Caco-2 (cell line): ENCODE measurements at regions not wholly inside any gene's neighbourhood (a gene's known extent, or its start where the extent isn't known, plus 50 kb on each side); places are given as distances from the start of the nearest gene placed in this dataset.

Experiments used
- BruUV-seq: library from RNA; stranded (reverse); fragments of 400-500 nt; replicated peaks from 2 replicates; lab custom pipeline; 2021; lab: Mats Ljungman, UMichigan
- CTCF ChIA-PET: fragments of 300-600 bp; sonication (Branson Sonifier 250); formaldehyde crosslinking; loops from one replicate; lab custom pipeline; 2022; ENCODE audit warnings: antibody characterized with exemption; lab: Charles Lee
- POLR2A ChIA-PET: fragments of 300-600 bp; sonication (Branson Sonifier 250); formaldehyde crosslinking; loops from one replicate; lab custom pipeline; 2022; ENCODE audit warnings: antibody characterized with exemption; lab: Charles Lee
- DNase-seq, 2 experiments: peaks; one replicate each; pipeline versions ENCODE4 v3.0.0 to v3.0.0-alpha.2; 2020 to 2022
- H3K27me3 ChIP-seq: replicated peaks from 2 replicates; pipeline ENCODE4 v1.6.0; 2011; ENCODE audit warnings: low read length; ENCODE audit not compliant: control insufficient read depth, insufficient read depth
- H3K36me3 ChIP-seq: 2 replicates; pipeline ENCODE4 v1.5.1; 2011; ENCODE audit warnings: low read length; ENCODE audit not compliant: control insufficient read depth, insufficient read depth
- H3K4me1 ChIP-seq: fragments of 250-450 bp; sonication (Bioruptor Pico); 2 replicates; pipeline ENCODE4 v1.5.1; 2020; ENCODE audit warnings: mild to moderate bottlenecking
- H3K4me3 ChIP-seq: 2 replicates; pipeline ENCODE4 v1.5.1; 2011; ENCODE audit warnings: low read depth, mild to moderate bottlenecking, control low read depth, low read length
- H3K9me3 ChIP-seq: fragments of 250-450 bp; sonication (Bioruptor Pico); 2 replicates; pipeline ENCODE4 v1.5.1; 2020; ENCODE audit warnings: mild to moderate bottlenecking, moderate library complexity
- H3K27ac Mint-ChIP-seq: one replicate; pipeline ENCODE4 v1.8.0; 2022; ENCODE audit warnings: mixed read lengths; ENCODE audit not compliant: unreplicated experiment
- H3K27me3 Mint-ChIP-seq: one replicate; pipeline ENCODE4 v1.8.0; 2022; ENCODE audit warnings: mixed read lengths; ENCODE audit not compliant: insufficient read depth, unreplicated experiment
- H3K36me3 Mint-ChIP-seq: one replicate; pipeline ENCODE4 v1.8.0; 2022; ENCODE audit warnings: mild to moderate bottlenecking, mixed read lengths; ENCODE audit not compliant: insufficient read depth, unreplicated experiment
- H3K4me1 Mint-ChIP-seq: one replicate; pipeline ENCODE4 v1.8.0; 2022; ENCODE audit warnings: low read depth, mixed read lengths; ENCODE audit not compliant: unreplicated experiment
- H3K4me3 Mint-ChIP-seq: one replicate; pipeline ENCODE4 v1.8.0; 2022; ENCODE audit warnings: mild to moderate bottlenecking, moderate library complexity, mixed read lengths; ENCODE audit not compliant: unreplicated experiment
- H3K9me3 Mint-ChIP-seq: one replicate; pipeline ENCODE4 v1.8.0; 2022; ENCODE audit warnings: mixed read lengths; ENCODE audit not compliant: unreplicated experiment
- CTCF ChIP-seq, 2 experiments: fragments of 200-600 bp in 1 of 2; IDR thresholded peaks; 1 replicate in 1 of 2; 2 replicates in 1 of 2; pipeline versions ENCODE4 v1.5.1 to v1.8.0; 2011 to 2022; ENCODE audit warnings: antibody characterized with exemption in 1 of 2, control low read depth in 1 of 2, inconsistent platforms in 1 of 2, low read depth in 1 of 2, low read length in 1 of 2, mild to moderate bottlenecking in 1 of 2, moderate library complexity in 1 of 2; ENCODE audit not compliant: insufficient read depth in 1 of 2, severe bottlenecking in 1 of 2, unreplicated experiment in 1 of 2
- intact Hi-C: fragments of 100-400 bp; cut with micrococcal nuclease; formaldehyde crosslinking; loops from one replicate; pipeline ENCODE4 v1.10.0; 2022; ENCODE audit not compliant: unreplicated experiment

DNA sequence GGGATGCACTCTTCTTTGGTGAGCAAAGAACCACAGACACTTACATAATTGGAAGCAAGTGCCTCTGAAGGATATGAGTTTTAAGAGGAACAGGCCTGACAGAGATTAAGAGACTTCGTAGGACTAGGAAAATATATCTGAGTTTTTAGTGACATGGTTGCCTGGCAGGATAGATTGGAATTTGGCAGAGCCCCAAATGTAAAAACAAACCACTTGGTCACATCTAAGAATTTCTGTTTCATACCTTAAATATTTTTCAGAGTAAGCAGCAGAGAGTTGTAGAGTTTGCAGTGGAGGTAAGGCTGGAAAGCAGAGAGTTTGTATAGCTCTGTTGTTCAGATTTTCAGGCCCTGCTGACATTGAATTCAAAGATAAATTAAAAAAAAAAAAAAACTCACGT lies 150.1 kb upstream of the MAGEB2 start:
- Histone ChIP-seq H3K9me3 (no peaks in the 10 kb centered on the region), H3K4me1 (no peaks in the 10 kb centered on the region), H3K4me3 (no peak overlapping the region), H3K27me3 (no peaks in the 10 kb centered on the region), H3K36me3 (no peaks in the 10 kb centered on the region)
- POLR2A ChIA-PET = no interaction called here
- no TSS peak for BruUV-seq
- H3K36me3 Mint-ChIP-seq = no peaks in the 10 kb centered on the region
- H3K27me3 Mint-ChIP-seq = no peaks in the 10 kb centered on the region
- intact Hi-C loops = no loop called here
- CTCF ChIA-PET = no interaction called here
- DNase-seq = no peak
- no peak overlapping the region for H3K4me3 Mint-ChIP-seq
- no peaks in the 10 kb centered on the region for H3K9me3 Mint-ChIP-seq
- H3K4me1 Mint-ChIP-seq = no peaks in the 10 kb centered on the region
- H3K27ac Mint-ChIP-seq = no peak overlapping the region
- TF ChIP-seq CTCF (IDR thresholded peaks at IDR 0.05; ENCODE audit: insufficient read depth in 1 of 2, low read depth in 1 of 2, low read length in 1 of 2, severe bottlenecking in 1 of 2, unreplicated experiment in 1 of 2) = no peak

DNA sequence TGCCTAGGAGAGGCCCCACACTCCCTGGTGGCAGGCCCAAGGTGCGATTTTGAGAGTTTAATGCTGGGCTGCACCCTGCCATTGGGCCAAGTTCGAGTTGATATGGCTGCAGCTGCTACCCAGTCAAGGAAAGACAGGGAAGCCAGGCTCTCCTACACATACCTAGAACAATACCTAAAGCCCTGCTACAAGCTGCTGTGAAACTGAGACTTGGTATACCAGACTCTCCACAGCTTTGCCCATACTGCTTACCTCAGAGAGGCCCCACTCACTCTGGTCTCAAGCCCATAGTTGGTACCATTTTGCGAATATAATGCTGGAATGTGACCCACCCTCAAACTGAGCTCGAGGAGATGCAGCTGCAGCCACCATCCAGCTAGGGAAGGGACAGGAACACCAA lies 147.7 kb upstream of the MAGEB2 start:
- DNase-seq = no peak
- Mint-ChIP-seq H3K27ac (no peak overlapping the region), H3K27me3 (no peaks in the 10 kb centered on the region), H3K4me1 (no peaks in the 10 kb centered on the region), H3K4me3 (no peak overlapping the region), H3K9me3 (no peaks in the 10 kb centered on the region), H3K36me3 (no peaks in the 10 kb centered on the region)
- H3K27me3 ChIP-seq = no peaks in the 10 kb centered on the region
- H3K4me3 ChIP-seq = no peak overlapping the region
- TF ChIP-seq CTCF (IDR thresholded peaks at IDR 0.05; ENCODE audit: insufficient read depth in 1 of 2, low read depth in 1 of 2, low read length in 1 of 2, severe bottlenecking in 1 of 2, unreplicated experiment in 1 of 2) = no peak
- POLR2A ChIA-PET = no interaction called here
- CTCF ChIA-PET = no interaction called here
- H3K4me1 ChIP-seq = no peaks in the 10 kb centered on the region
- BruUV-seq = no TSS peak
- no peaks in the 10 kb centered on the region for H3K36me3 ChIP-seq
- intact Hi-C loops = no loop called here
- no peaks in the 10 kb centered on the region for H3K9me3 ChIP-seq

DNA sequence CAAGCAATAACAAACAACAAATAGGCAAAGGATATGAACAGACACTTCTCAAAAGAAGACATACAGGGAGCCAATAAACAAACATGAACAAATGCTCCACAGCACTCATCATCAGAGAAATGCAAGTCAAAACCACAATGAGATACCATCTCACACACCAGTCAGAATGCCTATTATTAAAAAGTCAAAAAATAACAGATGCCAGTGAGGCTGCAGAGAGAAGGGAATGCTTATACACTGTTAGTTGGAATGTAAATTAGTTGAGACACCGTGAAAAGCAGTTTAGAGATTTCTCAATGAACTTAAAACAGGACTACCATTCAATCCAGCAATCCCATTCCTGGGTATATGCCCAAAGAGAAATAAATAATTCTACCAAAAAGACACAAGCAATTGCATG lies 129.8 kb upstream of the MAGEB2 start:
- no peaks in the 10 kb centered on the region for H3K36me3 ChIP-seq
- Mint-ChIP-seq H3K4me3 (no peak overlapping the region), H3K4me1 (no peaks in the 10 kb centered on the region), H3K9me3 (no peaks in the 10 kb centered on the region), H3K27ac (no peak overlapping the region), H3K27me3 (no peaks in the 10 kb centered on the region), H3K36me3 (no peaks in the 10 kb centered on the region)
- CTCF ChIA-PET = no interaction called here
- POLR2A ChIA-PET = no interaction called here
- no peak overlapping the region for H3K4me3 ChIP-seq
- no peaks in the 10 kb centered on the region for H3K27me3 ChIP-seq
- intact Hi-C loops = no loop called here
- BruUV-seq = no TSS peak
- no peak for TF ChIP-seq CTCF (IDR thresholded peaks at IDR 0.05; ENCODE audit: insufficient read depth in 1 of 2, low read depth in 1 of 2, low read length in 1 of 2, severe bottlenecking in 1 of 2, unreplicated experiment in 1 of 2)
- DNase-seq = no peak
- no peaks in the 10 kb centered on the region for H3K4me1 ChIP-seq
- no peaks in the 10 kb centered on the region for H3K9me3 ChIP-seq
